ENCODE measurements at regions not wholly inside any gene's neighbourhood (a gene's known extent, or its start where the extent isn't known, plus 50 kb on each side); places are given as distances from the start of the nearest gene placed in this dataset.

- Histone ChIP-seq H3K9ac (replicated peaks in 1 of 4; ENCODE audit: extremely low read depth in 1 of 4, low read depth in 3 of 4, low read length in 3 of 4) (no peak overlapping the region), H3K27ac (ENCODE audit: low read depth, low read length) (no peak overlapping the region), H3K36me3 (ENCODE audit: control insufficient read depth in 2 of 4, insufficient read depth in 4 of 4, low read length in 3 of 4) (no peaks in the 10 kb centered on the region), H3K56ac (replicated peaks; ENCODE audit: insufficient read length, low read depth, low read length) (no peak overlapping the region), H2BK12ac (ENCODE audit: low read depth, low read length) (no peak overlapping the region), H2BK20ac (ENCODE audit: low read length) (no peak overlapping the region), H4K8ac (ENCODE audit: extremely low read depth, insufficient read depth, low read length) (no peak overlapping the region; the same call in 1 of the 2 replicates), H3K27me3 (replicated peaks in 1 of 4; ENCODE audit: control insufficient read depth in 3 of 4, extremely low read depth in 1 of 4, insufficient read depth in 3 of 4, low read length in 3 of 4) (no peaks in the 10 kb centered on the region), H3K9me3 (ENCODE audit: insufficient read depth in 2 of 2, low read depth in 1 of 2, low read length in 1 of 2) (no peaks in the 10 kb centered on the region), H2BK120ac (replicated peaks; ENCODE audit: low read depth, low read length) (no peak overlapping the region), H3K4ac (replicated peaks; ENCODE audit: insufficient read length, low read depth, low read length) (no peak overlapping the region), H4K5ac (ENCODE audit: insufficient read length, low read depth, low read length) (no peak overlapping the region), H3K14ac (ENCODE audit: insufficient read length) (no peak overlapping the region), H3K4me2 (ENCODE audit: insufficient read depth in 1 of 2, low read depth in 2 of 2, low read length in 2 of 2) (no peak overlapping the region), H2AK5ac (ENCODE audit: low read depth, low read length) (no peak overlapping the region), H3K4me1 (replicated peaks in 1 of 4; ENCODE audit: control insufficient read depth in 3 of 4, insufficient read depth in 4 of 4, low read length in 3 of 4) (no peaks in the 10 kb centered on the region), H3K23ac (ENCODE audit: insufficient read length) (no peak overlapping the region), H4K20me1 (replicated peaks in 1 of 2; ENCODE audit: control insufficient read depth in 1 of 2, insufficient read depth in 2 of 2, low read length in 2 of 2) (no peaks in the 10 kb centered on the region), H3K23me2 (ENCODE audit: low read depth, low read length) (no peaks in the 10 kb centered on the region; the same call in 1 of the 2 replicates), H3K79me1 (ENCODE audit: low read depth, low read length) (no peaks in the 10 kb centered on the region), H3K79me2 (ENCODE audit: control insufficient read depth in 1 of 2, insufficient read depth in 2 of 2, low read length in 2 of 2) (no peaks in the 10 kb centered on the region), H3K18ac (ENCODE audit: extremely low read depth, low read length) (no peak overlapping the region), H2BK15ac (ENCODE audit: low read length) (no peak overlapping the region), H2BK5ac (ENCODE audit: low read depth, low read length) (no peak overlapping the region), H2AFZ (ENCODE audit: low read length) (no peak overlapping the region), H3K4me3 (ENCODE audit: extremely low read depth in 1 of 4, insufficient read depth in 2 of 4, low read depth in 3 of 4, low read length in 4 of 4) (no peak overlapping the region), H4K91ac (replicated peaks; ENCODE audit: insufficient read length, low read length) (no peak overlapping the region)
- FAIRE-seq (no peak), DNase-seq (ENCODE audit: low read depth in 1 of 2, low spot score in 2 of 2) (no peak)
- no peak for TF ChIP-seq ATF3 (IDR thresholded peaks at IDR 0.05; ENCODE audit: insufficient read depth, low read depth, low read length)
- no peak for TF ChIP-seq USF2 (IDR thresholded peaks at IDR 0.05; ENCODE audit: low read length)
- TF ChIP-seq SRF (IDR thresholded peaks at IDR 0.05; ENCODE audit: low read depth, low read length) = no peak
- no peak for TF ChIP-seq TAF1 (IDR thresholded peaks at IDR 0.05; ENCODE audit: low read depth, low read length)
- no peak for TF ChIP-seq EZH2 (IDR thresholded peaks at IDR 0.05; ENCODE audit: low read depth, low read length, severe bottlenecking)
- TF ChIP-seq MAX (IDR thresholded peaks at IDR 0.05) = no peak
- TF ChIP-seq KDM4A (IDR thresholded peaks at IDR 0.05; ENCODE audit: low read depth, low read length, severe bottlenecking) = no peak
- no peak for TF ChIP-seq POLR2A (IDR thresholded peaks at IDR 0.05; ENCODE audit: control extremely low read depth in 1 of 2, low read depth in 2 of 2, low read length in 2 of 2)
- TF ChIP-seq RBBP5 (IDR thresholded peaks at IDR 0.05; ENCODE audit: borderline replicate concordance, low read depth, low read length) = no peak
- TF ChIP-seq PHF8 (conservative IDR thresholded peaks at IDR 0.05; ENCODE audit: low read depth, low read length) = no peak
- TF ChIP-seq SP1 (IDR thresholded peaks at IDR 0.05; ENCODE audit: low read depth, low read length) = no peak
- TF ChIP-seq GABPA (IDR thresholded peaks at IDR 0.05; ENCODE audit: borderline replicate concordance, insufficient read depth, low read length) = no peak
- WGBS, 2 experiments (ENCODE audit: extremely low coverage in 1 of 2, insufficient coverage in 1 of 2, insufficient read length in 1 of 2, insufficient replicate concordance in 2 of 2, low coverage in 1 of 2, low lambda C conversion rate in 2 of 2, missing lambda C conversion rate in 1 of 2) = 95% methylated on average over 8 of the region's 8 CpGs; no CpG with 5 or more reads in 1 of the 2 experiments
- ChIA-PET POLR2A (ENCODE audit: partially characterized antibody) (no interaction called here), CTCF (ENCODE audit: partially characterized antibody) (interaction anchor here (0.7 kb wide), 1 partner anchor 461 kb away, joined by 3 read pairs; no protein-coding TSS in a partner anchor)
Measured at GRCh38 chr5:99706160-99706559, 777.4 kb upstream of the CHD1 start.

Data from H1 (cell line).